NOMO-1 treated with DMSO at 0.1 percent for 48 hours (cell line): ENCODE measurements at regions not wholly inside any gene's neighbourhood (a gene's known extent, or its start where the extent isn't known, plus 50 kb on each side); places are given as distances from the start of the nearest gene placed in this dataset.

Experiments
- DNase-seq: peaks from one replicate; lab custom pipeline; 2025; ENCODE audit not compliant: unreplicated experiment; lab: John Stamatoyannopoulos, UW

- no peak for DNase-seq
These were observed 104.0 kb upstream of the FUT8 start for GRCh38 chr14:65308536-65308935.

- no peak for DNase-seq
These were observed 102.0 kb upstream of the FUT8 start for GRCh38 chr14:65310568-65310967.

GRCh38 chr14:65312859-65313258, 99.7 kb upstream of the FUT8 start:
- no peak for DNase-seq

- DNase-seq: peak; percentile 36
These were observed 93.7 kb upstream of the FUT8 start for GRCh38 chr14:65318636-65319506.

GRCh38 chr14:65320661-65321308, 91.7 kb upstream of the FUT8 start:
- DNase-seq: no peak

GRCh38 chr14:65321370-65321875, 91.1 kb upstream of the FUT8 start:
- peak; percentile 27 for DNase-seq

GRCh38 chr14:65329481-65329880, 83.0 kb upstream of the FUT8 start:
- DNase-seq: no peak

GRCh38 chr14:65329911-65330310, 82.6 kb upstream of the FUT8 start:
- DNase-seq: no peak

GRCh38 chr14:65330416-65330815, 82.1 kb upstream of the FUT8 start:
- DNase-seq: no peak

- DNase-seq: no peak
These were observed 80.9 kb upstream of the FUT8 start for GRCh38 chr14:65331652-65332051.

- peak; percentile 89 for DNase-seq
These were observed 80.2 kb upstream of the FUT8 start for GRCh38 chr14:65332141-65332871.

- no peak for DNase-seq
These were observed 78.4 kb upstream of the FUT8 start for GRCh38 chr14:65333943-65334687.

- no peak for DNase-seq
These were observed 77.6 kb upstream of the FUT8 start for GRCh38 chr14:65334765-65335410.

- DNase-seq: no peak
These were observed 77.1 kb upstream of the FUT8 start for GRCh38 chr14:65335411-65335947.

GRCh38 chr14:65336191-65336591, 76.3 kb upstream of the FUT8 start:
- no peak for DNase-seq

- no peak for DNase-seq
These were observed 72.7 kb upstream of the FUT8 start for GRCh38 chr14:65339866-65340265.

- DNase-seq: no peak
These were observed 68.5 kb upstream of the FUT8 start for GRCh38 chr14:65344011-65344410.

GRCh38 chr14:65345266-65345665, 67.3 kb upstream of the FUT8 start:
- no peak for DNase-seq

GRCh38 chr14:65346474-65346873, 66.1 kb upstream of the FUT8 start:
- no peak for DNase-seq

- no peak for DNase-seq
These were observed 65.6 kb upstream of the FUT8 start for GRCh38 chr14:65346895-65347294.
